ENCODE measurements at regions not wholly inside any gene's neighbourhood (a gene's known extent, or its start where the extent isn't known, plus 50 kb on each side); places are given as distances from the start of the nearest gene placed in this dataset.

- TF ChIP-seq ZNF274 (IDR thresholded peaks at IDR 0.05; ENCODE audit: low read depth, low read length) = no peak
- TF ChIP-seq YY1 (IDR thresholded peaks at IDR 0.05; ENCODE audit: insufficient read depth, insufficient read length) = no peak
Measured at GRCh38 chr4:128384765-128385598, 97.4 kb upstream of the PGRMC2 start.

Measured in NT2/D1 (cell line).